MCF 10A (cell line): ENCODE measurements at regions not wholly inside any gene's neighbourhood (a gene's known extent, or its start where the extent isn't known, plus 50 kb on each side); places are given as distances from the start of the nearest gene placed in this dataset.

Experiments used
- BruUV-seq: library from RNA; stranded (reverse); fragments of 400-500 nt; replicated peaks from 2 replicates; lab custom pipeline; 2021; lab: Mats Ljungman, UMichigan
- CTCF ChIA-PET: fragments of 300-600 bp; sonication (Branson Sonifier 250); formaldehyde crosslinking; extraction: SDS; loops from one replicate; lab custom pipeline; 2021; ENCODE audit warnings: antibody characterized with exemption, inconsistent platforms; lab: Yijun Ruan, JAX
- POLR2A ChIA-PET: fragments of 300-600, 350-650 bp; sonication (Branson Sonifier 250); formaldehyde crosslinking; extraction: SDS; loops from one replicate; lab custom pipeline; 2020; ENCODE audit warnings: antibody characterized with exemption, inconsistent platforms; lab: Yijun Ruan, JAX
- DNase-seq: peaks from one replicate; pipeline ENCODE4 v3.0.0-alpha.2; 2018; ENCODE audit not compliant: unreplicated experiment
- H3K27ac Mint-ChIP-seq: one replicate; pipeline ENCODE4 v1.8.0; 2022; ENCODE audit warnings: mild to moderate bottlenecking, low read depth, mixed read lengths; ENCODE audit not compliant: unreplicated experiment
- H3K27me3 Mint-ChIP-seq: one replicate; pipeline ENCODE4 v1.8.0; 2022; ENCODE audit warnings: mixed read lengths; ENCODE audit not compliant: insufficient read depth, unreplicated experiment
- H3K36me3 Mint-ChIP-seq: one replicate; pipeline ENCODE4 v1.8.0; 2022; ENCODE audit warnings: mild to moderate bottlenecking, moderate library complexity, mixed read lengths; ENCODE audit not compliant: insufficient read depth, unreplicated experiment
- H3K4me1 Mint-ChIP-seq: one replicate; pipeline ENCODE4 v1.8.0; 2022; ENCODE audit warnings: mixed read lengths; ENCODE audit not compliant: insufficient read depth, unreplicated experiment
- H3K4me3 Mint-ChIP-seq: one replicate; pipeline ENCODE4 v1.8.0; 2022; ENCODE audit warnings: mild to moderate bottlenecking, moderate library complexity, mixed read lengths; ENCODE audit not compliant: unreplicated experiment
- H3K9me3 Mint-ChIP-seq: one replicate; pipeline ENCODE4 v1.8.0; 2022; ENCODE audit warnings: mixed read lengths; ENCODE audit not compliant: unreplicated experiment
- CTCF ChIP-seq: fragments of 200-600 bp; IDR thresholded peaks from one replicate; pipeline ENCODE4 v1.8.0; 2022; ENCODE audit warnings: antibody characterized with exemption, mild to moderate bottlenecking; ENCODE audit not compliant: unreplicated experiment
- intact Hi-C: fragments of 100-400 bp; cut with micrococcal nuclease; formaldehyde crosslinking; loops from 2 replicates; pipeline ENCODE4 v1.14.1; 2022

GRCh38 chr3:76078101-76078500, 292.8 kb upstream of the ZNF717 start:
- intact Hi-C loops = no loop called here
- Mint-ChIP-seq H3K9me3 (no peaks in the 10 kb centered on the region), H3K4me3 (no peak overlapping the region), H3K27ac (no peak overlapping the region), H3K27me3 (peaks cover 20% of the 10 kb centered on the region), H3K4me1 (no peaks in the 10 kb centered on the region), H3K36me3 (no peaks in the 10 kb centered on the region)
- POLR2A ChIA-PET = no interaction called here
- TF ChIP-seq CTCF = no peak
- CTCF ChIA-PET = interaction anchor here (0.6 to 1.1 kb wide), 2 partner anchors 34 to 308 kb away, joined by 4 read pairs; no protein-coding TSS in a partner anchor
- no TSS peak for BruUV-seq
- no peak for DNase-seq

GRCh38 chr3:76083992-76084391, 298.6 kb upstream of the ZNF717 start:
- no TSS peak for BruUV-seq
- no peaks in the 10 kb centered on the region for H3K36me3 Mint-ChIP-seq
- intact Hi-C loops = no loop called here
- peaks cover 7% of the 10 kb centered on the region for H3K9me3 Mint-ChIP-seq
- peaks cover 69% of the 10 kb centered on the region for H3K27me3 Mint-ChIP-seq
- ChIA-PET POLR2A (no interaction called here), CTCF (no interaction called here)
- H3K27ac Mint-ChIP-seq = no peak overlapping the region
- no peak for DNase-seq
- no peak for TF ChIP-seq CTCF
- H3K4me1 Mint-ChIP-seq = no peaks in the 10 kb centered on the region
- no peak overlapping the region for H3K4me3 Mint-ChIP-seq

GRCh38 chr3:76096036-76096435, 310.7 kb upstream of the ZNF717 start:
- intact Hi-C loops = no loop called here
- H3K36me3 Mint-ChIP-seq = no peaks in the 10 kb centered on the region
- H3K9me3 Mint-ChIP-seq = peaks cover under 1% of the 10 kb centered on the region
- ChIA-PET CTCF (interaction anchor here (0.7 kb wide), 1 partner anchor 11 kb away, joined by 3 read pairs; no protein-coding TSS in a partner anchor), POLR2A (no interaction called here)
- no peak for DNase-seq
- BruUV-seq = no TSS peak
- H3K4me3 Mint-ChIP-seq = no peak overlapping the region
- H3K27ac Mint-ChIP-seq = no peak overlapping the region
- TF ChIP-seq CTCF = no peak
- peaks cover 86% of the 10 kb centered on the region for H3K27me3 Mint-ChIP-seq
- no peaks in the 10 kb centered on the region for H3K4me1 Mint-ChIP-seq

GRCh38 chr3:76096836-76097588, 311.7 kb upstream of the ZNF717 start:
- ChIA-PET CTCF (interaction anchor here (0.8 kb wide), 1 partner anchor 279 kb away, joined by 3 read pairs; no protein-coding TSS in a partner anchor), POLR2A (no interaction called here)
- Mint-ChIP-seq H3K27me3 (peaks cover 86% of the 10 kb centered on the region), H3K4me1 (no peaks in the 10 kb centered on the region), H3K27ac (no peak overlapping the region), H3K9me3 (no peaks in the 10 kb centered on the region), H3K36me3 (no peaks in the 10 kb centered on the region), H3K4me3 (no peak overlapping the region)
- no peak for TF ChIP-seq CTCF
- intact Hi-C loops = no loop called here
- DNase-seq = no peak
- BruUV-seq = no TSS peak
